ENCODE measurements at regions not wholly inside any gene's neighbourhood (a gene's known extent, or its start where the extent isn't known, plus 50 kb on each side); places are given as distances from the start of the nearest gene placed in this dataset.

GRCh38 chr6:121897337-121897760 is 461.9 kb downstream of the GJA1 start:
- TF ChIP-seq CTCF (IDR thresholded peaks at IDR 0.05) (no peak), POLR2A (IDR thresholded peaks at IDR 0.05) (no peak), POLR2AphosphoS5 (IDR thresholded peaks at IDR 0.05) (no peak)

All from gastroesophageal sphincter (tissue), 3 donors.